DOHH2 (cell line): ENCODE measurements at regions not wholly inside any gene's neighbourhood (a gene's known extent, or its start where the extent isn't known, plus 50 kb on each side); places are given as distances from the start of the nearest gene placed in this dataset.

Experiments used
- CTCF ChIP-seq: fragments of 200-600 bp; sonication (generic); IDR thresholded peaks from one replicate; pipeline ENCODE4 v1.5.1; 2014; ENCODE audit warnings: antibody characterized with exemption, mild to moderate bottlenecking, low read depth, low read length; ENCODE audit not compliant: poor library complexity, severe bottlenecking
- EZH2phosphoT487 ChIP-seq: fragments of 200-600 bp; sonication (generic); IDR thresholded peaks from 2 replicates; pipeline ENCODE4 v1.6.1; 2017; ENCODE audit warnings: borderline replicate concordance, mild to moderate bottlenecking, antibody characterized with exemption, low read length, moderate library complexity, mixed read lengths

GRCh38 chr11:69904974-69905535 is 85.8 kb upstream of the FGF3 start:
- TF ChIP-seq CTCF: no peak
- TF ChIP-seq EZH2phosphoT487: no peak
